ENCODE measurements at regions not wholly inside any gene's neighbourhood (a gene's known extent, or its start where the extent isn't known, plus 50 kb on each side); places are given as distances from the start of the nearest gene placed in this dataset.

DNA sequence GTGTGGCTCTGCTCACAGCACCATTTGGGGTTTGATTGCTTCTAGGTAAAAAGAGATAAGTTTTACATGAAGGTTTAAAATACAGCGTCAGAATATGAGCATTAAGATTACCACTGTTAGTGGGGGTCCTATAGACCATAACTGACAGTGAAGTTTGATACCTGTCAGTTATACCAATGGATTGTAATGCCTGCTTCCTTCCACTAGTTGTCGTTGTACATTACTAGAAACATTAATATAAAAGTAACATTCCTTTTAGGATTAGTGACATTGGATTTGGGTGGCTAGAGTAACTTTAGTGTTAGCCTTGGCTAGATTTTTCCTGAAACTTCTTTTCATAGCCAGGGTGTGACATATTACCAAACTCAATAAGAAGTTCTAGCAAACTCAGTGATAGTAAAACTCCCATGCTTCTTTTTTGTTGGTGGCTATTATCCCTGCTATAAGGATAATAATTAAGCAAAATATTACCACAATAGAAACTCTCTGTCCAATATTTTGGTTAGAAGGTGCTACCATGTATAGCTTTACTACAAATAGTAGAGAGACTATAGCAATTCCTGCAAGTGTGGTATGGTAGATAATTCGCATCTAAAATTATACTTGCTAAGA is 57.1 kb downstream of the FAM181B start:
- intact Hi-C loops (cut with DNase I) = no loop called here
- no peak for DNase-seq

- intact Hi-C loops (cut with DNase I) = no loop called here
- no peak for DNase-seq
Measured at GRCh38 chr11:82675838-82676237, 57.8 kb downstream of the FAM181B start.

- intact Hi-C loops (cut with DNase I) = no loop called here
- DNase-seq = no peak
Measured at GRCh38 chr11:82673631-82674030, 60.0 kb downstream of the FAM181B start.

- intact Hi-C loops (cut with DNase I) = no loop called here
- no peak for DNase-seq
Measured at GRCh38 chr11:82671451-82671850, 62.2 kb downstream of the FAM181B start.

- intact Hi-C loops (cut with DNase I) = no loop called here
- no peak for DNase-seq
Measured at GRCh38 chr11:82663535-82663934, 70.1 kb downstream of the FAM181B start.

GRCh38 chr11:82653752-82654151 is 79.9 kb downstream of the FAM181B start:
- peak in 2 of 10 donors; percentile 55 to 69 for DNase-seq

GRCh38 chr11:82639251-82639650 is 94.4 kb downstream of the FAM181B start:
- intact Hi-C loops (cut with DNase I) = no loop called here
- no peak for DNase-seq

More at GRCh38 chr11:82653752-82654151, 79.9 kb downstream of the FAM181B start:
- intact Hi-C loops (cut with DNase I) = no loop called here

DNA sequence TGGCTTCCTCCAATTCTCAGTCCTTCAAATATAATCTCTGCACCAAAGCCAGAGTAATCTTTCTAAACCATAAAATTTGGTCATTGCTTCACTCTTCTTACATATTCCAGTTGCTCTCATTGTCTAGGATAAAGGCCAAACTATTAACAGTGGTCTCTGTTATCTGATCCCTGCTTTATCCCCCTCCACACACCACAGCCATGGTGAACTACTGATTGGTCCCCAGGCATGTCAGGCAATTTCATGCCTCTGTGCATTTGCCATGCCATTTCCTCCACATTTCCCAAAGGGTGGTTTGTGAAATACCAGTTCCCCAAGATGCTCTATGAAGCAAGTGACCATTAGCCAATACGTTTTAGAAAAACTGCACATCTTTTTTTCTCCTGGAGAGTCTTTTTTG is 97.0 kb downstream of the FAM181B start:
- DNase-seq = no peak
- intact Hi-C loops (cut with DNase I) = no loop called here

DNA sequence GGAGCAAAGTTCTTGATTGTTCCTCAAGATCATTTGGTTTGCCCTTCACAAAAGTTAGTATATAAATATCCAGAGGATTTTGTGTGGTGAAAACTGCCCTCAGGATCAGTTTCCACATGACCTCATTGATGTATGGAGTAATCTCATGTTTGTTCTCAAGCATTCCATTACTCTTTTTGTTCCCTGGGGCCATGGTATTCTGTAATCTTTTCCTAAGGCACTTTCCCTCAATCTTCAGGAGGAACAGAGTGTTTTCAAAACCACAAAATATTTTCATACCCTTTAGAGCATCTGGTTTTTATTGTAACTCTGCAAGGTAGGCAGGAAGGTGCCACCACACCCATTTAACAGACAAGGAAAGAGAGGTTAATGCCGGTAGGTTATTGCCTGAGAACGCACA is 99.6 kb downstream of the FAM181B start:
- DNase-seq = no peak
- intact Hi-C loops (cut with DNase I) = no loop called here

DNA sequence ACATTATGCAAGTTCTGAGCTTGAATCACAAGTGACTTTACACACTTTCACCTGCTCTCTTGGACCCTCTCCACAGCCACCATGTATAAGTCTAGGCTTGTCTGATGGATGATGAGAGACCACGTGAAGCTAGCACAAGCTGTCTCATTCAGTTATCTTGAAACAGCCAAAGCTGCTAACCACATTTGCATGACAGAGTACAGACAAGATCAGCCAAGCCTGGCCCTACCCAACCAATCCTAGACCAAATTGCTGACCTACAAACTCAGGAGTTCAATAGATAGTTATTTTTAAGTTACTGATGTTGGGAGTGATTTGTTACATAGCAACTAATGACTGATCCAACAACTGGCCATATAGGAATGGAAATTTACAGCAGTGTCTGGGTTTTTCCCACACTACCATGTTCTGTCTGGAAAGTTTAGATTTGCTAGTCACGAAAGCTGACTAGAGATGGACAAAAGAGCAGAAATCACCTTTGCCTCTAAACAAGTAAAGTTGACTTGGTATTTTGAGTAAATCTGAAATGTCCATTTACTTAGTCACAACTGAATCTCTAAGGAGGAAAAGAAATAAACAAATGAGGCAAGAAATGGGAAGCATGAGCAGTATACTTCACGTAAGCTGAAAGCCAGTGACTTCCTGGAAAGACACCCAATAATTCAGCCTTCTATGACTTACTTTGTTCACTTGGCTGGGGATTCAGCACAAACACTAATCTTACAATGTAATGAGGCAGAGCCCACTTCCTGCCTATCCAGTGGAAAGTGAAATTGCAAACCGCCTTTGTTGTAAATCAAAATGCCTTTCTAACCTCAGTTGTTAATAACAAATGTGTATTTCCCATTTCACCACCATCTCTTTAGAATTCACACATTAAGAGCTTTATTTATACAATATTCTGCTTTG is 101.7 kb downstream of the FAM181B start:
- DNase-seq = no peak
- intact Hi-C loops (cut with DNase I) = no loop called here

DNA sequence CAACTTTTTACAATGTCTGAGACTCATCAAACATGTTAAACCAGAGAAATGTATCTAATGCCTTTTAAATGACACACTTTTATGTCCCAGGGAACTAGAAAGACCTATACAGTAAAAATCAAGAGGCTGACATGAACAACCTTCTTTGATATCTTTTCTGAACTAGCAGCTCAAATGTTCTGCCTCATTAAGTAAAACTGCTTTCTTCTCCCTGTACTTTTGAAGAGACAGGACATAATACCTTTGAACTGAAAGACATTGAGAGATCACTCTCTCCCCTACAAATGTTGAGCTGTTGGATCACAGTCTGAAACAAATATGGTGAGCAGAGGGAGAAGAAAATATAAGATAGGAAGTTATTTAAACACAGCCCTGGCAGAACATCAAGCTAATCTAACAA is 123.0 kb downstream of the FAM181B start:
- intact Hi-C loops (cut with DNase I) = no loop called here
- no peak for DNase-seq

- intact Hi-C loops (cut with DNase I) = no loop called here
- DNase-seq = no peak
Measured at GRCh38 chr11:82606738-82607137, 126.9 kb downstream of the FAM181B start.

GRCh38 chr11:82601711-82602110 is 132.0 kb downstream of the FAM181B start:
- DNase-seq = no peak
- intact Hi-C loops (cut with DNase I) = no loop called here

DNA sequence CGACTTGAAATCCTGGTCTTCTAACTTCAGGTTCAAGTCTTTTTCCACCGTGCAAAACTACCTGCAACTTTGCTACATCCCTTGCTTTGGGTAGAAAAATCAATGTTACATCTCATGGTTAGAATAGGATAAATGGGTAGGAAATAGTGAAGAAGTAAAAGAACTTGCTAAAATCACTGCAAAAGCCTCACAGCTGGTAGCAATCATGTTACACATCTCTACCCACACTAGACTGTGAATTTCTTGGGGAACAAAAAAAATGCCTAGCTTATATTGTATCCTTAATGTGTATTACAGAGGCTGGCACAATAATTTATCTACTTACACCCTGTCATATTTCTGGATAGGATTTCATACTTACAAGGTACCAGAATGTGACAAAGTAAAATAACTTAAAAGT is 133.8 kb downstream of the FAM181B start:
- intact Hi-C loops (cut with DNase I) = no loop called here
- no peak for DNase-seq

DNA sequence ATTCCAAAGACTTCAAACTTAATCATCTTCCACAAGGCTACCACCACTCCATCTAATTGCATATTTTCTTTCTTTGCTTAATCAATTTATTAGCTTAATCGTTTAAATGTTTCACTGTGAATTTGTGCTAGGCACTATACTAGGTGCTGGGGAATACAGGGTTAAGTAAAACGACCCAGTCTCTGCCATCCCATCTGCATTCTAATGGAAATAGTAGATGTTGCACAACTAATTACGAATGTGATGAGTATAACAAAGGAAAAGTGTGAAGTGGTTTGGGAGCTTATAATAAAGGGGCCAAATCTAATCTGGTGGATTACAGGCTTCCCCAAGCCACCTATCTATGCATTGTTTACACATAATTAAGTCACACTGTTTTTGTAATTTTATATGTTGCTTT is 147.1 kb downstream of the FAM181B start:
- DNase-seq = no peak
- intact Hi-C loops (cut with DNase I) = no loop called here

DNA sequence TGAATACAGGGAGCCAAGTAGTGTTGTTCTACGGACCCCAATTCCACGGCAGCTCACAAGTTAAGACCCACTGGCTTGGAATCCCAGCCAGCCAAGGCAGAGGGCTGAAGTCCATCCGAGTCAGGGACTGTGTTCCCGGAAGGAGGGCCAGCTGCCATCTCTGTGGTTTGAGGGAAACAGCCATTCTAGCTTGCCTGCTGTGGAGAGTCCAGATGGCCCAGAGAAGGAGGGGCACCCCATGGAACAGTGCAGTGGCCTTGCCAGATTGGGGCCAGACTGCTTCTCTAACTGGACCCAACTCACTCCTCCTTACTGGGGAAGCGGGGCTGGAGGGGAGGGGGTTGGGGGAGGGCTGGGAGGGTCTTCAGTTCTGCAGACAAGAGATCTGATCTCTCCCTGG is 156.4 kb downstream of the FAM181B start:
- intact Hi-C loops (cut with DNase I) = no loop called here
- DNase-seq = peak in 2 of 10 donors; percentile 28 to 50

DNA sequence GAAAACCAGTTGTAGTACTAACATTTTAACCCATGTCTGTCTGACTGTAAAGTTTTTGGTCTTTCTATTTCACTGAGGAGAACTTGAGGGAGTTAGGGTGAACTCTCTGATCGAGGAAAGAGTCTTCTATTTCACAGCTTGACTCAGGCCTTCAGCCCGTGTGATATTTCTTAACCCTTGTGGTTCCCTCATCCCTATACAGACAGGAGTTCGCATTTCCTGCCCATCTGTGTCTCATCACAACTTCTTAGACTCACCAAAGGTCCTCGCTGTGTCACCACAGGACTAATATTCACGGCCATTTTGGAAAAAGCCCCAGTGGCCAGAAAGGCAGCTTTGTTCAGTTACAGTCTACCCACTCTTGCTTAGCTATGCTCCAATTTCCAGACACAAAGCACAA is 172.8 kb downstream of the FAM181B start:
- no peak for DNase-seq
- intact Hi-C loops (cut with DNase I) = no loop called here

- DNase-seq = no peak
- intact Hi-C loops (cut with DNase I) = no loop called here
Measured at GRCh38 chr11:82559609-82560008, 174.1 kb downstream of the FAM181B start.

DNA sequence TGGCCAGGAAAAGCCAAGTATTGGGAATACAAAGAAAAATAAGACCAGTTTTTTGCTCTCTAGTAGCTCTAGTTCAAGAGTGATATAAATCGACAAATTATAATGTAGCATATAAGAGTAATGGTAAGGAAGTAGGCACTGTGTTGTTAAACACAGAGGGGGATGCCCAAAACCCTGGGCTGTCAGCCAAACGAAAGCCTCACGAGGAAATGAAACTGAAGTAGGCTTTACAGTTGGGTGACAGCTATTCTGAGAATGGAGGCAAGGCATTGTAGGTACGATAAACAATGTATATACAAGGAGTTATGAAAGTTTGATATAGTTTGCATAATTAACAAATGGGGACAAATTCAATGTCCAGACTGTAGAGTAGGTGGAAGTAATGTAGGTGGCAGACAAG is 176.4 kb downstream of the FAM181B start:
- intact Hi-C loops (cut with DNase I) = no loop called here
- DNase-seq = peak in 2 of 10 donors; percentile 7 to 21

DNA sequence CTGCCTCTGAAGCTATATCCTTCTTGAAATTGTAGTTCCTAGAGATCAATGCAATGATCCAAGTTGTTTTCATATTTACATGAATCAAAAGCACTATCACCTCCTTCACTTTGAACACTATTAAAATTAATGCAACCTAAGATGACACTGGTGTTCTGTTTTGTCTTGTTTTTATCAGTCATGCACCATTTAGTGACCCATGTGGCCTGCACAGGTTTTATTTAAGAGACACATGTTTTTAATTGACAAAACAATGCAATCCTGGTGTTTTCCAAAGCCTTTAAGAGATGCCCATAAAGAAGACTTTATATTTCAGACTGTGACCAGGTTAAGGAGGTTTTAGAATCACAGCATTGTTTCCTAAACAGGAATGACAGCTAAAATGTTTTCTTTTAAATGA is 177.5 kb downstream of the FAM181B start:
- no peak for DNase-seq
- intact Hi-C loops (cut with DNase I) = no loop called here

GRCh38 chr11:82546661-82547557 is 186.8 kb downstream of the FAM181B start:
- no peak for DNase-seq
- intact Hi-C loops (cut with DNase I) = no loop called here
